ENCODE measurements at regions not wholly inside any gene's neighbourhood (a gene's known extent, or its start where the extent isn't known, plus 50 kb on each side); places are given as distances from the start of the nearest gene placed in this dataset.
"Not testable (repeated sequence)": the region's sequence is repeated elsewhere in the genome, so short reads cannot be mapped to it uniquely, and the experiment has no call there.

- 89% methylated on average over 5 of the region's 5 CpGs for WGBS
- H3K27ac ChIP-seq (ENCODE audit: low read depth, low read length) = no peak overlapping the region
- H3K9me3 ChIP-seq (ENCODE audit: insufficient read depth, low read depth, low read length) = no peaks in the 10 kb centered on the region
- H3K4me3 ChIP-seq (ENCODE audit: low read length) = no peak overlapping the region
- H3K27me3 ChIP-seq (ENCODE audit: insufficient read depth, low read length) = no peaks in the 10 kb centered on the region
- no peaks in the 10 kb centered on the region for H3K36me3 ChIP-seq (ENCODE audit: insufficient read depth, low read length)
- no peaks in the 10 kb centered on the region for H3K4me1 ChIP-seq (ENCODE audit: insufficient read depth, low read length)
- H3K9ac ChIP-seq (ENCODE audit: low read depth, low read length) = no peak overlapping the region
Observed at GRCh38 chr20:19918965-19919329, 98.2 kb upstream of the NAA20 start.

- H3K4me3 ChIP-seq (ENCODE audit: low read length) = no peak overlapping the region
- WGBS = 93% methylated on average over 14 of the region's 14 CpGs
Observed at GRCh38 chr20:19920381-19921138, 96.6 kb upstream of the NAA20 start.

GRCh38 chr20:19921284-19921793 lies 95.8 kb upstream of the NAA20 start:
- Histone ChIP-seq H3K4me3 (ENCODE audit: low read length) (no peak overlapping the region), H3K9me3 (ENCODE audit: insufficient read depth, low read depth, low read length) (no peaks in the 10 kb centered on the region), H3K9ac (ENCODE audit: low read depth, low read length) (no peak overlapping the region), H3K4me1 (ENCODE audit: insufficient read depth, low read length) (no peaks in the 10 kb centered on the region), H3K27me3 (ENCODE audit: insufficient read depth, low read length) (no peaks in the 10 kb centered on the region), H3K36me3 (ENCODE audit: insufficient read depth, low read length) (no peaks in the 10 kb centered on the region), H3K27ac (ENCODE audit: low read depth, low read length) (no peak overlapping the region)
- WGBS = 78% methylated on average over 14 of the region's 14 CpGs

More at GRCh38 chr20:19920381-19921138, 96.6 kb upstream of the NAA20 start:
- no peak overlapping the region for H3K9ac ChIP-seq (ENCODE audit: low read depth, low read length)
- H3K4me1 ChIP-seq (ENCODE audit: insufficient read depth, low read length) = no peaks in the 10 kb centered on the region
- H3K27me3 ChIP-seq (ENCODE audit: insufficient read depth, low read length) = no peaks in the 10 kb centered on the region
- no peak overlapping the region for H3K27ac ChIP-seq (ENCODE audit: low read depth, low read length)
- H3K9me3 ChIP-seq (ENCODE audit: insufficient read depth, low read depth, low read length) = no peaks in the 10 kb centered on the region
- no peaks in the 10 kb centered on the region for H3K36me3 ChIP-seq (ENCODE audit: insufficient read depth, low read length)

- not testable (repeated sequence) for H3K27ac ChIP-seq (ENCODE audit: low read depth, low read length); H3K4me1 ChIP-seq (ENCODE audit: insufficient read depth, low read length); H3K4me3 ChIP-seq (ENCODE audit: low read length); H3K9me3 ChIP-seq (ENCODE audit: insufficient read depth, low read depth, low read length); H3K27me3 ChIP-seq (ENCODE audit: insufficient read depth, low read length); H3K9ac ChIP-seq (ENCODE audit: low read depth, low read length); H3K36me3 ChIP-seq (ENCODE audit: insufficient read depth, low read length)
- 84% methylated on average over 9 of the region's 9 CpGs for WGBS
Observed at GRCh38 chr20:19921829-19922228, 95.3 kb upstream of the NAA20 start.

- Histone ChIP-seq H3K9me3 (ENCODE audit: insufficient read depth, low read depth, low read length) (no peaks in the 10 kb centered on the region), H3K27ac (ENCODE audit: low read depth, low read length) (no peak overlapping the region), H3K27me3 (ENCODE audit: insufficient read depth, low read length) (no peaks in the 10 kb centered on the region), H3K4me3 (ENCODE audit: low read length) (no peak overlapping the region), H3K36me3 (ENCODE audit: insufficient read depth, low read length) (no peaks in the 10 kb centered on the region), H3K4me1 (ENCODE audit: insufficient read depth, low read length) (no peaks in the 10 kb centered on the region), H3K9ac (ENCODE audit: low read depth, low read length) (no peak overlapping the region)
- 82% methylated on average over 7 of the region's 7 CpGs for WGBS
Observed at GRCh38 chr20:19922716-19923115, 94.4 kb upstream of the NAA20 start.

GRCh38 chr20:19923762-19924161 lies 93.4 kb upstream of the NAA20 start:
- no peak overlapping the region for H3K9ac ChIP-seq (ENCODE audit: low read depth, low read length)
- H3K4me1 ChIP-seq (ENCODE audit: insufficient read depth, low read length) = no peaks in the 10 kb centered on the region
- no peaks in the 10 kb centered on the region for H3K36me3 ChIP-seq (ENCODE audit: insufficient read depth, low read length)
- WGBS = 77% methylated on average over 3 of the region's 3 CpGs
- no peaks in the 10 kb centered on the region for H3K27me3 ChIP-seq (ENCODE audit: insufficient read depth, low read length)
- H3K9me3 ChIP-seq (ENCODE audit: insufficient read depth, low read depth, low read length) = no peaks in the 10 kb centered on the region
- no peak overlapping the region for H3K27ac ChIP-seq (ENCODE audit: low read depth, low read length)
- H3K4me3 ChIP-seq (ENCODE audit: low read length) = no peak overlapping the region

GRCh38 chr20:19924255-19924654 lies 92.9 kb upstream of the NAA20 start:
- H3K27me3 ChIP-seq (ENCODE audit: insufficient read depth, low read length) = no peaks in the 10 kb centered on the region
- no peaks in the 10 kb centered on the region for H3K4me1 ChIP-seq (ENCODE audit: insufficient read depth, low read length)
- H3K27ac ChIP-seq (ENCODE audit: low read depth, low read length) = no peak overlapping the region
- no peaks in the 10 kb centered on the region for H3K9me3 ChIP-seq (ENCODE audit: insufficient read depth, low read depth, low read length)
- H3K4me3 ChIP-seq (ENCODE audit: low read length) = no peak overlapping the region
- WGBS = 89% methylated on average over 4 of the region's 5 CpGs
- no peak overlapping the region for H3K9ac ChIP-seq (ENCODE audit: low read depth, low read length)
- H3K36me3 ChIP-seq (ENCODE audit: insufficient read depth, low read length) = no peaks in the 10 kb centered on the region

- Histone ChIP-seq H3K27ac (ENCODE audit: low read depth, low read length) (no peak overlapping the region), H3K4me1 (ENCODE audit: insufficient read depth, low read length) (0 out of 2 replicates have a peak, but pooled peaks cover 3% of the 10 kb centered on the region), H3K9me3 (ENCODE audit: insufficient read depth, low read depth, low read length) (no peaks in the 10 kb centered on the region), H3K36me3 (ENCODE audit: insufficient read depth, low read length) (no peaks in the 10 kb centered on the region), H3K27me3 (ENCODE audit: insufficient read depth, low read length) (no peaks in the 10 kb centered on the region), H3K9ac (ENCODE audit: low read depth, low read length) (no peak overlapping the region), H3K4me3 (ENCODE audit: low read length) (no peak overlapping the region)
- WGBS = 97% methylated on average over 4 of the region's 4 CpGs
Observed at GRCh38 chr20:19926591-19926990, 90.6 kb upstream of the NAA20 start.

- no peak overlapping the region for H3K9ac ChIP-seq (ENCODE audit: low read depth, low read length)
- H3K4me1 ChIP-seq (ENCODE audit: insufficient read depth, low read length) = 0 out of 2 replicates have a peak, but pooled peaks cover 3% of the 10 kb centered on the region
- 91% methylated on average over 9 of the region's 9 CpGs for WGBS
- no peak overlapping the region for H3K4me3 ChIP-seq (ENCODE audit: low read length)
- no peaks in the 10 kb centered on the region for H3K9me3 ChIP-seq (ENCODE audit: insufficient read depth, low read depth, low read length)
- no peaks in the 10 kb centered on the region for H3K27me3 ChIP-seq (ENCODE audit: insufficient read depth, low read length)
- no peaks in the 10 kb centered on the region for H3K36me3 ChIP-seq (ENCODE audit: insufficient read depth, low read length)
- no peak overlapping the region for H3K27ac ChIP-seq (ENCODE audit: low read depth, low read length)
Observed at GRCh38 chr20:19928328-19929011, 88.7 kb upstream of the NAA20 start.

GRCh38 chr20:19929012-19929360 lies 88.2 kb upstream of the NAA20 start:
- Histone ChIP-seq H3K4me3 (ENCODE audit: low read length) (no peak overlapping the region), H3K36me3 (ENCODE audit: insufficient read depth, low read length) (no peaks in the 10 kb centered on the region), H3K9me3 (ENCODE audit: insufficient read depth, low read depth, low read length) (no peaks in the 10 kb centered on the region), H3K9ac (ENCODE audit: low read depth, low read length) (no peak overlapping the region), H3K27me3 (ENCODE audit: insufficient read depth, low read length) (no peaks in the 10 kb centered on the region), H3K4me1 (ENCODE audit: insufficient read depth, low read length) (0 out of 2 replicates have a peak, but pooled peaks cover 3% of the 10 kb centered on the region), H3K27ac (ENCODE audit: low read depth, low read length) (no peak overlapping the region)
- 96% methylated on average over 1 of the region's 1 CpG for WGBS

GRCh38 chr20:19929481-19930145 lies 87.5 kb upstream of the NAA20 start:
- Histone ChIP-seq H3K4me3 (ENCODE audit: low read length) (no peak overlapping the region), H3K4me1 (ENCODE audit: insufficient read depth, low read length) (0 out of 2 replicates have a peak, but pooled peaks cover 3% of the 10 kb centered on the region), H3K27me3 (ENCODE audit: insufficient read depth, low read length) (no peaks in the 10 kb centered on the region), H3K9me3 (ENCODE audit: insufficient read depth, low read depth, low read length) (no peaks in the 10 kb centered on the region), H3K9ac (ENCODE audit: low read depth, low read length) (no peak overlapping the region), H3K36me3 (ENCODE audit: insufficient read depth, low read length) (no peaks in the 10 kb centered on the region), H3K27ac (ENCODE audit: low read depth, low read length) (no peak overlapping the region)
- WGBS = 76% methylated on average over 7 of the region's 7 CpGs

All from HUES64 (cell line).